GM12878 (cell line): ENCODE measurements at regions not wholly inside any gene's neighbourhood (a gene's known extent, or its start where the extent isn't known, plus 50 kb on each side); places are given as distances from the start of the nearest gene placed in this dataset.

Experiments
- ATAC-seq: fragments of 200-7000 bp; cut with Tn5 transposase; 3 replicates; pipeline ENCODE4 v1.9.1; 2020; ENCODE audit warnings: mild to moderate bottlenecking, moderate library complexity
- BruUV-seq: library from RNA; stranded (reverse); fragments of 400-500 nt; replicated peaks from 2 replicates; lab custom pipeline; 2021; lab: Mats Ljungman, UMichigan
- CTCF ChIA-PET: fragments of 300-600 bp; sonication (Branson Sonifier 250); formaldehyde crosslinking; extraction: SDS; loops from one replicate; lab custom pipeline; 2021; ENCODE audit warnings: inconsistent platforms; lab: Yijun Ruan, JAX
- POLR2A ChIA-PET: fragments of 350-600 bp; formaldehyde crosslinking; extraction: SDS; loops from one replicate; lab custom pipeline; 2021; ENCODE audit warnings: inconsistent platforms; lab: Charles Lee
- RAD21 ChIA-PET: fragments of 300-600 bp; sonication (Branson Sonifier 250); formaldehyde crosslinking; loops from one replicate; lab custom pipeline; 2023; ENCODE audit warnings: antibody characterized with exemption; ENCODE audit not compliant: unreplicated experiment; lab: Charles Lee
- SMC1A ChIA-PET: fragments of 300-600 bp; sonication (Branson Sonifier 250); formaldehyde crosslinking; loops from one replicate; lab custom pipeline; 2023; ENCODE audit not compliant: unreplicated experiment, uncharacterized antibody; lab: Charles Lee
- DNase-seq: peaks from one replicate; pipeline ENCODE4 v3.0.0-alpha.2; 2011; ENCODE audit warnings: low read depth, low spot score
- FAIRE-seq: peaks from 3 replicates; lab custom pipeline; 2011; peaks lifted over from hg19 to GRCh38; lab: Jason Lieb, UNC
- H2AFZ ChIP-seq: 2 replicates; pipeline ENCODE4 v1.6.0; 2011; ENCODE audit warnings: low read depth, low read length, control low read depth; ENCODE audit not compliant: control insufficient read depth
- H3K27ac ChIP-seq: 2 replicates; pipeline ENCODE4 v1.5.1; 2011; ENCODE audit warnings: control low read depth; ENCODE audit not compliant: control insufficient read depth, insufficient read depth
- H3K27me3 ChIP-seq, 2 experiments: replicated peaks in 1 of 2; 2 replicates each; pipeline versions ENCODE4 v1.6.0 to v1.6.1; 2011; ENCODE audit warnings: low read length in 1 of 2; ENCODE audit not compliant: control insufficient read depth in 2 of 2, insufficient read depth in 2 of 2
- H3K36me3 ChIP-seq, 2 experiments: 2 replicates each; pipeline ENCODE4 v1.5.1; 2011; ENCODE audit warnings: low read length in 1 of 2; ENCODE audit not compliant: control insufficient read depth in 2 of 2, insufficient read depth in 2 of 2
- H3K4me1 ChIP-seq: 2 replicates; pipeline ENCODE4 v1.6.1; 2011; ENCODE audit warnings: mild to moderate bottlenecking, low read length, moderate library complexity, mixed read lengths; ENCODE audit not compliant: control insufficient read depth, insufficient read depth
- H3K4me2 ChIP-seq: 2 replicates; pipeline ENCODE4 v1.6.0; 2011; ENCODE audit warnings: control low read depth; ENCODE audit not compliant: control insufficient read depth, insufficient read depth
- H3K4me3 ChIP-seq: fragments of 200-600 bp; sonication (generic); 2 replicates; pipeline ENCODE4 v1.5.1; 2016
- H3K79me2 ChIP-seq: 2 replicates; pipeline ENCODE4 v1.6.0; 2011; ENCODE audit warnings: low read length; ENCODE audit not compliant: control insufficient read depth, insufficient read depth
- H3K9ac ChIP-seq: 2 replicates; pipeline ENCODE4 v1.8.0; 2011; ENCODE audit warnings: low read length, control low read depth, mixed read lengths; ENCODE audit not compliant: control insufficient read depth, insufficient read depth
- H3K9me3 ChIP-seq: replicated peaks from 3 replicates; pipeline ENCODE4 v1.5.1; 2011; ENCODE audit warnings: mild to moderate bottlenecking, low read length; ENCODE audit not compliant: control insufficient read depth, insufficient read depth
- H4K20me1 ChIP-seq: 2 replicates; pipeline ENCODE4 v1.6.0; 2011; ENCODE audit not compliant: control insufficient read depth, insufficient read depth
- MYB ChIP-seq: fragments of 150-350 bp; IDR thresholded peaks from 2 replicates; pipeline ENCODE4 v1.6.1; 2014; ENCODE audit warnings: mild to moderate bottlenecking, low read depth, low read length, borderline replicate concordance
- POLR2AphosphoS2 ChIP-seq: IDR thresholded peaks from 2 replicates; pipeline ENCODE4 v1.6.1; 2011; ENCODE audit warnings: low read depth, mild to moderate bottlenecking, low read length, improper control_type of control experiment, moderate library complexity
- in situ Hi-C: fragments of 300-500 bp; cut with MboI; formaldehyde crosslinking; loops from 9 replicates; pipeline ENCODE4 v1.14.3; 2018; ENCODE audit warnings: mixed read lengths
- intact Hi-C: fragments of 100-400 bp; cut with micrococcal nuclease; formaldehyde crosslinking; loops from one replicate; pipeline ENCODE4 v1.14.2; 2022; ENCODE audit not compliant: unreplicated experiment
- TF ChIP-seq, protein P1 (sequence below): fragments of 450-650 bp; IDR thresholded peaks from 2 replicates; pipeline ENCODE4 v1.6.1; 2016; ENCODE audit warnings: mild to moderate bottlenecking, moderate library complexity, borderline replicate concordance

GRCh38 chr7:16098058-16098457 lies 323.3 kb downstream of the CRPPA start:
- RAD21 ChIA-PET, result interaction anchor here (1.1 kb wide), 1 partner anchor 1380 kb away, joined by 3 read pairs; no protein-coding TSS in a partner anchor
- H2AFZ ChIP-seq, result no peak overlapping the region
- no peak overlapping the region for H3K9ac ChIP-seq
- no peaks in the 10 kb centered on the region for H3K79me2 ChIP-seq
- no peaks in the 10 kb centered on the region for H4K20me1 ChIP-seq
- H3K4me3 ChIP-seq, result no peak overlapping the region
- H3K4me2 ChIP-seq, result no peak overlapping the region
- H3K27me3 ChIP-seq, result no peaks in the 10 kb centered on the region
- no peaks in the 10 kb centered on the region for H3K4me1 ChIP-seq
- H3K27ac ChIP-seq, result no peak overlapping the region
- H3K36me3 ChIP-seq, result no peaks in the 10 kb centered on the region
- H3K9me3 ChIP-seq, result no peaks in the 10 kb centered on the region
- SMC1A ChIA-PET, result interaction anchor here (0.6 to 1.8 kb wide), 4 partner anchors 8 to 20 kb away, joined by 3 to 5 read pairs (median 4); no protein-coding TSS in a partner anchor
- POLR2A ChIA-PET, result interaction anchor here (0.6 kb wide), 1 partner anchor 127 kb away, joined by 5 read pairs; no protein-coding TSS in a partner anchor
- no peak for TF ChIP-seq POLR2AphosphoS2
- TF ChIP-seq, protein P1, sequence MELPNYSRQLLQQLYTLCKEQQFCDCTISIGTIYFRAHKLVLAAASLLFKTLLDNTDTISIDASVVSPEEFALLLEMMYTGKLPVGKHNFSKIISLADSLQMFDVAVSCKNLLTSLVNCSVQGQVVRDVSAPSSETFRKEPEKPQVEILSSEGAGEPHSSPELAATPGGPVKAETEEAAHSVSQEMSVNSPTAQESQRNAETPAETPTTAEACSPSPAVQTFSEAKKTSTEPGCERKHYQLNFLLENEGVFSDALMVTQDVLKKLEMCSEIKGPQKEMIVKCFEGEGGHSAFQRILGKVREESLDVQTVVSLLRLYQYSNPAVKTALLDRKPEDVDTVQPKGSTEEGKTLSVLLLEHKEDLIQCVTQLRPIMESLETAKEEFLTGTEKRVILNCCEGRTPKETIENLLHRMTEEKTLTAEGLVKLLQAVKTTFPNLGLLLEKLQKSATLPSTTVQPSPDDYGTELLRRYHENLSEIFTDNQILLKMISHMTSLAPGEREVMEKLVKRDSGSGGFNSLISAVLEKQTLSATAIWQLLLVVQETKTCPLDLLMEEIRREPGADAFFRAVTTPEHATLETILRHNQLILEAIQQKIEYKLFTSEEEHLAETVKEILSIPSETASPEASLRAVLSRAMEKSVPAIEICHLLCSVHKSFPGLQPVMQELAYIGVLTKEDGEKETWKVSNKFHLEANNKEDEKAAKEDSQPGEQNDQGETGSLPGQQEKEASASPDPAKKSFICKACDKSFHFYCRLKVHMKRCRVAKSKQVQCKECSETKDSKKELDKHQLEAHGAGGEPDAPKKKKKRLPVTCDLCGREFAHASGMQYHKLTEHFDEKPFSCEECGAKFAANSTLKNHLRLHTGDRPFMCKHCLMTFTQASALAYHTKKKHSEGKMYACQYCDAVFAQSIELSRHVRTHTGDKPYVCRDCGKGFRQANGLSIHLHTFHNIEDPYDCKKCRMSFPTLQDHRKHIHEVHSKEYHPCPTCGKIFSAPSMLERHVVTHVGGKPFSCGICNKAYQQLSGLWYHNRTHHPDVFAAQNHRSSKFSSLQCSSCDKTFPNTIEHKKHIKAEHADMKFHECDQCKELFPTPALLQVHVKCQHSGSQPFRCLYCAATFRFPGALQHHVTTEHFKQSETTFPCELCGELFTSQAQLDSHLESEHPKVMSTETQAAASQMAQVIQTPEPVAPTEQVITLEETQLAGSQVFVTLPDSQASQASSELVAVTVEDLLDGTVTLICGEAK, result no peak
- no peak for TF ChIP-seq MYB
- FAIRE-seq (no peak), ATAC-seq (no peak), DNase-seq (no peak)
- no TSS peak for BruUV-seq
- CTCF ChIA-PET, result interaction anchor here (0.7 to 4.0 kb wide), 11 partner anchors 14 to 468 kb away, joined by 3 to 15 read pairs (median 3); no protein-coding TSS in a partner anchor
- intact Hi-C loops, result no loop called here
- in situ Hi-C loops, result no loop called here
